Bronchial epithelial cell (primary cell): ENCODE measurements at regions not wholly inside any gene's neighbourhood (a gene's known extent, or its start where the extent isn't known, plus 50 kb on each side); places are given as distances from the start of the nearest gene placed in this dataset.

ENCODE experiments used
- DNase-seq: peaks from one replicate; pipeline ENCODE4 v3.0.0-alpha.2; 2010; ENCODE audit warnings: low read depth
- FAIRE-seq: peaks from 2 replicates; lab custom pipeline; 2011; peaks lifted over from hg19 to GRCh38; lab: Jason Lieb, UNC
- H3K27me3 ChIP-seq: 2 replicates; pipeline ENCODE4 v1.5.1; 2011; ENCODE audit warnings: low read length; ENCODE audit not compliant: control insufficient read depth, insufficient read depth
- H3K36me3 ChIP-seq: 2 replicates; pipeline ENCODE4 v1.5.1; 2011; ENCODE audit warnings: low read length; ENCODE audit not compliant: control insufficient read depth, insufficient read depth
- H3K4me3 ChIP-seq: 2 replicates; pipeline ENCODE4 v1.5.1; 2011; ENCODE audit warnings: mild to moderate bottlenecking, low read depth, low read length, control low read depth
- CTCF ChIP-seq: IDR thresholded peaks from 2 replicates; pipeline ENCODE4 v1.5.1; 2011; ENCODE audit warnings: mild to moderate bottlenecking, moderate library complexity, low read length, control low read depth, inconsistent platforms; ENCODE audit not compliant: insufficient read depth, severe bottlenecking

- FAIRE-seq = peak; percentile 76
Observed at GRCh38 chr16:54588026-54588425, 301.4 kb upstream of the IRX3 start.

GRCh38 chr16:54587176-54587515 lies 300.6 kb upstream of the IRX3 start:
- no peak for FAIRE-seq
- no peak overlapping the region for H3K4me3 ChIP-seq

More at GRCh38 chr16:54588026-54588425, 301.4 kb upstream of the IRX3 start:
- DNase-seq = no peak
- no peaks in the 10 kb centered on the region for H3K36me3 ChIP-seq
- TF ChIP-seq CTCF = no peak
- H3K4me3 ChIP-seq = no peak overlapping the region
- no peaks in the 10 kb centered on the region for H3K27me3 ChIP-seq

GRCh38 chr16:54586474-54587175 lies 300.0 kb upstream of the IRX3 start:
- no peak for TF ChIP-seq CTCF
- no peak overlapping the region for H3K4me3 ChIP-seq
- H3K36me3 ChIP-seq = no peaks in the 10 kb centered on the region
- DNase-seq = no peak
- FAIRE-seq = no peak
- no peaks in the 10 kb centered on the region for H3K27me3 ChIP-seq

More at GRCh38 chr16:54587176-54587515, 300.6 kb upstream of the IRX3 start:
- H3K36me3 ChIP-seq = no peaks in the 10 kb centered on the region
- DNase-seq = no peak
- TF ChIP-seq CTCF = no peak
- H3K27me3 ChIP-seq = no peaks in the 10 kb centered on the region

GRCh38 chr16:54585998-54586340 lies 299.4 kb upstream of the IRX3 start:
- Histone ChIP-seq H3K36me3 (no peaks in the 10 kb centered on the region), H3K4me3 (no peak overlapping the region), H3K27me3 (no peaks in the 10 kb centered on the region)
- TF ChIP-seq CTCF = no peak
- DNase-seq (no peak), FAIRE-seq (no peak)

GRCh38 chr16:54585094-54585997 lies 298.8 kb upstream of the IRX3 start:
- TF ChIP-seq CTCF = no peak
- Histone ChIP-seq H3K4me3 (no peak overlapping the region), H3K27me3 (no peaks in the 10 kb centered on the region), H3K36me3 (no peaks in the 10 kb centered on the region)
- DNase-seq (no peak), FAIRE-seq (no peak)
